Mesendoderm (in vitro differentiated cells): ENCODE measurements at regions not wholly inside any gene's neighbourhood (a gene's known extent, or its start where the extent isn't known, plus 50 kb on each side); places are given as distances from the start of the nearest gene placed in this dataset.

Experiments
- DNase-seq: peaks from one replicate; pipeline ENCODE4 v3.0.0; 2013
- H2AK5ac ChIP-seq: 2 replicates; pipeline ENCODE4 v1.6.1; 2013; ENCODE audit warnings: low read length, inconsistent platforms
- H2BK120ac ChIP-seq: 2 replicates; pipeline ENCODE4 v1.6.1; 2013; ENCODE audit warnings: low read depth, mild to moderate bottlenecking, low read length, moderate library complexity, mixed read lengths
- H2BK15ac ChIP-seq: replicated peaks from 2 replicates; pipeline ENCODE4 v1.6.1; 2013; ENCODE audit warnings: low read depth, mild to moderate bottlenecking, moderate library complexity
- H2BK5ac ChIP-seq: 2 replicates; pipeline ENCODE4 v1.6.1; 2013; ENCODE audit warnings: low read length, inconsistent platforms
- H3K18ac ChIP-seq: 2 replicates; pipeline ENCODE4 v1.6.1; 2013; ENCODE audit warnings: mild to moderate bottlenecking, low read length, mixed read lengths
- H3K23ac ChIP-seq: one replicate; pipeline ENCODE4 v1.6.1; 2013; ENCODE audit warnings: low read length
- H3K27ac ChIP-seq: 2 replicates; pipeline ENCODE4 v1.5.1; 2013; ENCODE audit warnings: low read depth, mild to moderate bottlenecking, inconsistent platforms, low read length, moderate library complexity
- H3K27me3 ChIP-seq: 2 replicates; pipeline ENCODE4 v1.6.1; 2013; ENCODE audit warnings: low read length, control low read depth, mild to moderate bottlenecking, inconsistent platforms; ENCODE audit not compliant: insufficient read depth, poor library complexity
- H3K36me3 ChIP-seq: 2 replicates; pipeline ENCODE4 v1.6.1; 2013; ENCODE audit warnings: low read length, inconsistent platforms; ENCODE audit not compliant: control insufficient read depth, insufficient read depth
- H3K4ac ChIP-seq: one replicate; pipeline ENCODE4 v1.6.1; 2013; ENCODE audit warnings: low read depth, mild to moderate bottlenecking, low read length, moderate library complexity
- H3K4me1 ChIP-seq: 2 replicates; pipeline ENCODE4 v1.6.1; 2013; ENCODE audit warnings: low read depth, low read length, inconsistent platforms; ENCODE audit not compliant: control insufficient read depth
- H3K4me2 ChIP-seq: 2 replicates; pipeline ENCODE4 v1.6.1; 2013; ENCODE audit warnings: low read length
- H3K4me3 ChIP-seq: 2 replicates; pipeline ENCODE4 v1.5.1; 2013; ENCODE audit warnings: mild to moderate bottlenecking, low read length
- H3K56ac ChIP-seq: one replicate; pipeline ENCODE4 v1.6.1; 2013; ENCODE audit warnings: low read length
- H3K79me1 ChIP-seq: 2 replicates; pipeline ENCODE4 v1.6.1; 2013; ENCODE audit warnings: low read length, inconsistent platforms
- H3K79me2 ChIP-seq: 2 replicates; pipeline ENCODE4 v1.6.1; 2013; ENCODE audit warnings: mild to moderate bottlenecking, low read length; ENCODE audit not compliant: control insufficient read depth, insufficient read depth
- H3K9ac ChIP-seq: 2 replicates; pipeline ENCODE4 v1.6.1; 2013; ENCODE audit warnings: low read length, inconsistent platforms
- H4K5ac ChIP-seq: one replicate; pipeline ENCODE4 v1.6.1; 2013; ENCODE audit warnings: low read length
- H4K8ac ChIP-seq: one replicate; pipeline ENCODE4 v1.6.1; 2013; ENCODE audit warnings: low read depth, mild to moderate bottlenecking, control low read depth, low read length, moderate library complexity
- WGBS: extraction: QIAGEN DNeasy Blood & Tissue Kit; methylation state at CpG from one replicate; pipeline ENCODE4 v1.1.7; 2013; ENCODE audit warnings: low lambda C conversion rate, missing lambda C conversion rate; ENCODE audit not compliant: insufficient coverage; ENCODE audit errors: extremely low coverage; 5-methylcytosine and 5-hydroxymethylcytosine counted together

- Histone ChIP-seq H3K23ac (no peak overlapping the region), H2BK120ac (no peak overlapping the region), H3K9ac (no peak overlapping the region), H2BK5ac (no peak overlapping the region), H3K27ac (no peak overlapping the region), H2AK5ac (no peak overlapping the region), H3K4me2 (no peak overlapping the region), H3K56ac (no peak overlapping the region), H3K4me1 (no peaks in the 10 kb centered on the region), H3K4me3 (no peak overlapping the region), H3K36me3 (no peaks in the 10 kb centered on the region), H4K5ac (no peak overlapping the region), H3K4ac (no peak overlapping the region), H3K18ac (no peak overlapping the region), H3K79me2 (no peaks in the 10 kb centered on the region), H4K8ac (no peak overlapping the region), H2BK15ac (no peak overlapping the region), H3K27me3 (no peaks in the 10 kb centered on the region), H3K79me1 (no peaks in the 10 kb centered on the region)
- DNase-seq, result no peak
- WGBS, result no CpG with 5 or more reads among the region's 2 CpGs
Measured at GRCh38 chr2:186276909-186277308, 209.2 kb upstream of the ZC3H15 start.

DNA sequence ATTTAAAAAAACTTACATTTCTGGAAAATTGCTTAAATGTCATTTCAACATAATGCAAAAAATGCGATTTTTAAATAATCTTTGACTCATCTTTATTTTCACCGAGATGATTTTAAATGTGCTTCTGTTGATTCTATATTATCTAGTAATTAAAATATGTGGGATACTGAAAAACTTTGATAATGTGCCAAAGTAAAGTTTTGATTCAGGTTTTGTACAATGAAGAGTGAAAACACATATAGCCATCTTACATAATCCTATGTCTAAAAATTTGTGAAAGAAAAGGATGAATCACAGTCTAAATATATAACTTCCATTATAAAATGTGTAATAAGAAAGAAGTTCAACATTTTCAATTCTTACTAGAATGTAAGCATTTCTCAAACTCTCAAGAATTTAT, 204.3 kb upstream of the ZC3H15 start:
- Histone ChIP-seq H3K23ac (no peak overlapping the region), H3K27ac (no peak overlapping the region), H3K18ac (no peak overlapping the region), H2BK5ac (no peak overlapping the region), H3K4ac (no peak overlapping the region), H3K27me3 (no peaks in the 10 kb centered on the region), H3K36me3 (no peaks in the 10 kb centered on the region), H3K9ac (no peak overlapping the region), H2BK15ac (no peak overlapping the region), H3K79me1 (no peaks in the 10 kb centered on the region), H2BK120ac (no peak overlapping the region), H4K5ac (no peak overlapping the region), H3K4me2 (no peak overlapping the region), H3K79me2 (no peaks in the 10 kb centered on the region), H2AK5ac (no peak overlapping the region), H4K8ac (no peak overlapping the region), H3K4me1 (no peaks in the 10 kb centered on the region), H3K4me3 (no peak overlapping the region), H3K56ac (no peak overlapping the region)
- no CpG with 5 or more reads among the region's 2 CpGs for WGBS
- DNase-seq, result no peak

DNA sequence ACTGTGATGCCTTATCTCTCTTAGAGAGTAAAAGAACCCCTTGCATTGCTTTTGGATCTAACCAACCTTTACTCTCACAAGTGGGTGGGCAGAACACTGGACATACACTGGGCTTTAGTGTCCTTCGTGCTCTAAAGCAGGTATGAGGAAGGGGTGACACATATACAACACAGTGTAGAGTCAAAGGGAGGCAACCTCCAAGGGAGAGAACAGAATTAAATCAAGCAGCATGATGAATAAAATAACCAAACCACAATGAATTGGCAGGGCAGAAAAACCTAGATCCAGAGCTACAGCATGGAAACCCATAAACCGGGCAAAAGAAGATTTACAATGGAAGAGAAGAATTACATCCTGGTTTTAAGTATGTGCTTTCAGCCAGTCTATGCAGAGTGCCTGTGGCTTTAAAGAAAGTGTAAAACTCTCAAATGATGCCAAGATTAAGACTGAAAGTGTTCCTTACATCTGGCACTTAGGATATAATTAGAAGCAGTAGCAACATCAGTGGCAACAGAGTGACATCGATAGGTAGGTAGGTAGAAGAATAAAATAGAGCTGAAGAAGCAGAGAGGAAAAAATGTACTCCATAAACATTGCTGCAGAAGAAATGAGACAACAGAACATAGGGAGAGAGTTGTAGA, 191.7 kb upstream of the ZC3H15 start:
- Histone ChIP-seq H3K4me3 (no peak overlapping the region), H3K36me3 (no peaks in the 10 kb centered on the region), H3K79me1 (no peaks in the 10 kb centered on the region), H4K8ac (no peak overlapping the region), H2BK120ac (no peak overlapping the region), H4K5ac (no peak overlapping the region), H3K23ac (no peak overlapping the region), H3K27ac (no peak overlapping the region), H3K4ac (no peak overlapping the region), H3K56ac (no peak overlapping the region), H2BK5ac (no peak overlapping the region), H3K27me3 (no peaks in the 10 kb centered on the region), H3K18ac (no peak overlapping the region), H3K79me2 (no peaks in the 10 kb centered on the region), H2AK5ac (no peak overlapping the region), H3K4me2 (no peak overlapping the region), H2BK15ac (no peak overlapping the region), H3K9ac (no peak overlapping the region), H3K4me1 (no peaks in the 10 kb centered on the region)
- WGBS, result no CpG with 5 or more reads among the region's 3 CpGs
- DNase-seq, result no peak

GRCh38 chr2:186299610-186300009, 186.4 kb upstream of the ZC3H15 start:
- Histone ChIP-seq H3K4me3 (no peak overlapping the region), H3K36me3 (no peaks in the 10 kb centered on the region), H3K9ac (no peak overlapping the region), H2BK15ac (no peak overlapping the region), H2BK120ac (no peak overlapping the region), H3K79me2 (no peaks in the 10 kb centered on the region), H2BK5ac (no peak overlapping the region), H3K27ac (no peak overlapping the region), H4K8ac (no peak overlapping the region), H3K27me3 (no peaks in the 10 kb centered on the region), H3K4me2 (no peak overlapping the region), H4K5ac (no peak overlapping the region), H3K18ac (no peak overlapping the region), H3K4me1 (no peaks in the 10 kb centered on the region), H3K79me1 (no peaks in the 10 kb centered on the region), H3K4ac (no peak overlapping the region), H2AK5ac (no peak overlapping the region), H3K23ac (no peak overlapping the region), H3K56ac (no peak overlapping the region)
- no peak for DNase-seq
- no CpG with 5 or more reads among the region's 1 CpG for WGBS

- H2BK120ac ChIP-seq, result no peak overlapping the region
- no peak overlapping the region for H2BK15ac ChIP-seq
- no peaks in the 10 kb centered on the region for H3K4me1 ChIP-seq
- H3K9ac ChIP-seq, result no peak overlapping the region
- no CpG with 5 or more reads among the region's 7 CpGs for WGBS
- no peak overlapping the region for H3K56ac ChIP-seq
- H3K4me3 ChIP-seq, result no peak overlapping the region
- no peak for DNase-seq
- H3K4me2 ChIP-seq, result no peak overlapping the region
- H3K27ac ChIP-seq, result no peak overlapping the region
- H3K79me2 ChIP-seq, result no peaks in the 10 kb centered on the region
- no peak overlapping the region for H3K23ac ChIP-seq
- H2BK5ac ChIP-seq, result no peak overlapping the region
- no peak overlapping the region for H4K8ac ChIP-seq
- no peak overlapping the region for H2AK5ac ChIP-seq
- no peak overlapping the region for H4K5ac ChIP-seq
- no peaks in the 10 kb centered on the region for H3K36me3 ChIP-seq
- H3K27me3 ChIP-seq, result no peaks in the 10 kb centered on the region
- no peak overlapping the region for H3K18ac ChIP-seq
- H3K79me1 ChIP-seq, result no peaks in the 10 kb centered on the region
- H3K4ac ChIP-seq, result no peak overlapping the region
Measured at GRCh38 chr2:186302263-186302662, 183.8 kb upstream of the ZC3H15 start.

GRCh38 chr2:186303091-186303490, 183.0 kb upstream of the ZC3H15 start:
- no peak overlapping the region for H4K8ac ChIP-seq
- H3K4me3 ChIP-seq, result no peak overlapping the region
- H3K18ac ChIP-seq, result no peak overlapping the region
- no peaks in the 10 kb centered on the region for H3K79me2 ChIP-seq
- H3K27ac ChIP-seq, result no peak overlapping the region
- H3K23ac ChIP-seq, result no peak overlapping the region
- no peak overlapping the region for H2AK5ac ChIP-seq
- H3K4ac ChIP-seq, result no peak overlapping the region
- no CpG with 5 or more reads among the region's 2 CpGs for WGBS
- H3K9ac ChIP-seq, result no peak overlapping the region
- no peak overlapping the region for H2BK15ac ChIP-seq
- H3K36me3 ChIP-seq, result no peaks in the 10 kb centered on the region
- H3K4me2 ChIP-seq, result no peak overlapping the region
- no peak overlapping the region for H2BK120ac ChIP-seq
- no peak overlapping the region for H2BK5ac ChIP-seq
- H3K4me1 ChIP-seq, result no peaks in the 10 kb centered on the region
- H3K56ac ChIP-seq, result no peak overlapping the region
- H4K5ac ChIP-seq, result no peak overlapping the region
- no peaks in the 10 kb centered on the region for H3K79me1 ChIP-seq
- H3K27me3 ChIP-seq, result no peaks in the 10 kb centered on the region
- no peak for DNase-seq
